SK-N-MC (cell line): ENCODE measurements at regions not wholly inside any gene's neighbourhood (a gene's known extent, or its start where the extent isn't known, plus 50 kb on each side); places are given as distances from the start of the nearest gene placed in this dataset.

ENCODE experiments used
- EZH2 ChIP-seq: fragments of 200-600 bp; sonication (generic); IDR thresholded peaks from one replicate; pipeline ENCODE4 v1.6.1; 2017; ENCODE audit warnings: antibody characterized with exemption
- FOXP2 ChIP-seq: optimal IDR thresholded peaks from 2 replicates; pipeline ENCODE3; 2011; ENCODE audit warnings: mild to moderate bottlenecking, moderate library complexity; ENCODE audit not compliant: insufficient read depth; ENCODE audit errors: extremely low read length, control extremely low read depth
- POLR2AphosphoS5 ChIP-seq: IDR thresholded peaks from 2 replicates; pipeline ENCODE4 v1.6.1; 2012; ENCODE audit warnings: mild to moderate bottlenecking, low read depth, low read length, borderline replicate concordance

- TF ChIP-seq EZH2 (no peak), POLR2AphosphoS5 (no peak), FOXP2 (no peak)
These were observed 758.7 kb upstream of the MAN1A1 start for GRCh38 chr6:120108061-120108795.
